CD4-positive, CD25-positive, alpha-beta regulatory T cell (primary cell): ENCODE measurements at regions not wholly inside any gene's neighbourhood (a gene's known extent, or its start where the extent isn't known, plus 50 kb on each side); places are given as distances from the start of the nearest gene placed in this dataset.
"Not testable (repeated sequence)": the region's sequence is repeated elsewhere in the genome, so short reads cannot be mapped to it uniquely, and the experiment has no call there.

Experiments used
- ATAC-seq, 2 donors: fragments of 150-1000 bp; cut with Tn5 transposase; one replicate each; pipeline ENCODE4 v1.10.0; 2021; ENCODE audit warnings: low read depth in 2 of 2, moderate number of reproducible peaks in 2 of 2, moderate library complexity in 1 of 2
- DNase-seq, 3 donors: peaks; one replicate each; pipeline versions ENCODE4 v3.0.0 to v3.0.0-alpha.2; 2012 to 2022; ENCODE audit warnings: mixed read lengths in 1 of 3
- H3K27ac ChIP-seq: one replicate; pipeline ENCODE4 v1.7.0; 2013; ENCODE audit warnings: mild to moderate bottlenecking, low read length; ENCODE audit not compliant: insufficient read depth, poor library complexity, severe bottlenecking
- H3K27me3 ChIP-seq: one replicate; pipeline ENCODE4 v1.7.0; 2013; ENCODE audit warnings: low read length; ENCODE audit not compliant: control insufficient read depth, insufficient read depth
- H3K36me3 ChIP-seq: one replicate; pipeline ENCODE4 v1.7.0; 2013; ENCODE audit warnings: mild to moderate bottlenecking, low read length, moderate library complexity; ENCODE audit not compliant: control insufficient read depth, insufficient read depth
- H3K4me1 ChIP-seq: 2 replicates; pipeline ENCODE4 v1.7.0; 2013; ENCODE audit warnings: mild to moderate bottlenecking, low read length; ENCODE audit not compliant: insufficient read depth, control insufficient read depth, poor library complexity, severe bottlenecking
- H3K4me3 ChIP-seq: one replicate; pipeline ENCODE4 v1.7.0; 2013; ENCODE audit warnings: low read depth, mild to moderate bottlenecking, low read length, moderate library complexity
- H3K9me3 ChIP-seq, 2 experiments: 1 replicate in 1 of 2; 2 replicates in 1 of 2; pipeline ENCODE4 v1.7.0; 2013; ENCODE audit warnings: low read length in 2 of 2, mild to moderate bottlenecking in 1 of 2, moderate library complexity in 1 of 2; ENCODE audit not compliant: control insufficient read depth in 2 of 2
- H3K27ac Mint-ChIP-seq, 3 donors: one replicate each; pipeline ENCODE4 v1.8.0; 2020 to 2022; ENCODE audit warnings: mild to moderate bottlenecking in 3 of 3, mixed read lengths in 3 of 3, moderate library complexity in 2 of 3
- H3K27me3 Mint-ChIP-seq: one replicate; pipeline ENCODE4 v1.8.0; 2022; ENCODE audit warnings: mild to moderate bottlenecking, mixed read lengths
- H3K36me3 Mint-ChIP-seq: one replicate; pipeline ENCODE4 v1.8.0; 2020; ENCODE audit warnings: mixed read lengths
- H3K4me1 Mint-ChIP-seq, 4 donors: one replicate each; pipeline ENCODE4 v1.8.0; 2020 to 2022; ENCODE audit warnings: mixed read lengths in 4 of 4, mild to moderate bottlenecking in 1 of 4
- H3K4me3 Mint-ChIP-seq, 4 donors: one replicate each; pipeline ENCODE4 v1.8.0; 2020 to 2022; ENCODE audit warnings: mild to moderate bottlenecking in 4 of 4, mixed read lengths in 4 of 4, moderate library complexity in 3 of 4
- H3K9me3 Mint-ChIP-seq, 7 donors: one replicate each; pipeline ENCODE4 v1.8.0; 2020 to 2022; ENCODE audit warnings: mixed read lengths in 7 of 7, mild to moderate bottlenecking in 3 of 7, moderate library complexity in 2 of 7

GRCh38 chr6:102746941-102747340 lies 1353.4 kb downstream of the GRIK2 start:
- Mint-ChIP-seq H3K4me3 (no peak overlapping the region), H3K27ac (no peak overlapping the region), H3K9me3 (peaks cover 0 to 9% (median 3%) of the 10 kb centered on the region in 7 donors), H3K4me1 (no peaks in the 10 kb centered on the region), H3K36me3 (no peaks in the 10 kb centered on the region), H3K27me3 (no peaks in the 10 kb centered on the region)
- Histone ChIP-seq H3K9me3 (no peaks in the 10 kb centered on the region), H3K27ac (no peak overlapping the region), H3K4me1 (no peaks in the 10 kb centered on the region), H3K36me3 (no peaks in the 10 kb centered on the region), H3K27me3 (no peaks in the 10 kb centered on the region), H3K4me3 (no peak overlapping the region)
- ATAC-seq (no peak), DNase-seq (no peak)

- H3K4me1 Mint-ChIP-seq: no peaks in the 10 kb centered on the region
- peaks cover 0 to 3% (median 2%) of the 10 kb centered on the region in 7 donors for H3K9me3 Mint-ChIP-seq
- H3K27me3 Mint-ChIP-seq: no peaks in the 10 kb centered on the region
These were observed 1349.3 kb downstream of the GRIK2 start for GRCh38 chr6:102742754-102743356.

GRCh38 chr6:102742028-102742427 lies 1348.5 kb downstream of the GRIK2 start:
- no peak overlapping the region for H3K4me3 ChIP-seq
- Mint-ChIP-seq H3K36me3 (no peaks in the 10 kb centered on the region), H3K27me3 (no peaks in the 10 kb centered on the region), H3K27ac (no peak overlapping the region), H3K4me1 (no peaks in the 10 kb centered on the region), H3K9me3 (peaks cover 0 to 5% (median 2%) of the 10 kb centered on the region in 7 donors), H3K4me3 (no peak overlapping the region)
- H3K27me3 ChIP-seq: no peaks in the 10 kb centered on the region
- no peaks in the 10 kb centered on the region for H3K9me3 ChIP-seq
- DNase-seq (no peak), ATAC-seq (no peak)
- H3K36me3 ChIP-seq: no peaks in the 10 kb centered on the region
- H3K27ac ChIP-seq: no peak overlapping the region
- H3K4me1 ChIP-seq: no peaks in the 10 kb centered on the region

More at GRCh38 chr6:102742754-102743356, 1349.3 kb downstream of the GRIK2 start:
- Histone ChIP-seq H3K4me3 (no peak overlapping the region), H3K4me1 (no peaks in the 10 kb centered on the region), H3K9me3 (no peaks in the 10 kb centered on the region), H3K27me3 (no peaks in the 10 kb centered on the region), H3K27ac (no peak overlapping the region), H3K36me3 (no peaks in the 10 kb centered on the region)
- H3K36me3 Mint-ChIP-seq: no peaks in the 10 kb centered on the region
- no peak for DNase-seq
- H3K4me3 Mint-ChIP-seq: no peak overlapping the region
- H3K27ac Mint-ChIP-seq: no peak overlapping the region
- ATAC-seq: no peak

- Histone ChIP-seq H3K4me3 (no peak overlapping the region), H3K9me3 (no peaks in the 10 kb centered on the region), H3K27me3 (no peaks in the 10 kb centered on the region), H3K4me1 (no peaks in the 10 kb centered on the region), H3K27ac (no peak overlapping the region), H3K36me3 (no peaks in the 10 kb centered on the region)
- no peak for ATAC-seq
- DNase-seq: no peak
- Mint-ChIP-seq H3K27ac (no peak overlapping the region), H3K36me3 (no peaks in the 10 kb centered on the region), H3K27me3 (no peaks in the 10 kb centered on the region), H3K9me3 (peaks cover 1 to 10% (median 5%) of the 10 kb centered on the region in 7 donors), H3K4me1 (no peaks in the 10 kb centered on the region), H3K4me3 (no peak overlapping the region)
These were observed 1343.4 kb downstream of the GRIK2 start for GRCh38 chr6:102736941-102737368.

DNA sequence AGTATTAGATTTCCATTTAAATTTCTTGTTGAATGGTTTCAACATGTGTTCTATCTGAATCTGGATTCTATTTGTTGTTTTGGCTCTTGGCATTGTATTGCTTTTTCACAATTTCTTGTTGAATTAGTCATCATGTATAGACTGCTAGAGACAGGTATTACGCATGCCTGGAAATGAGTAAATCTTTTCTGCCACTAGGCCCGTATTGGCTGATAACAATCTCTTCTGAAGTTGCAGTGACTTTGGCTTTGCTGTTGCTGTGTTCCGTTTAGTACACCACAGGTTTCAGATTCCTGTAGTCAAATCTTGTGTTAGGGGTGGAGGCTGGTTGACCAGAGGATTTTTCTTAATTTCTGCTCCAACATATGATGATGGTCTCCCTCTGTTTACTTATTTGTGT lies 1339.4 kb downstream of the GRIK2 start:
- DNase-seq (no peak), ATAC-seq (no peak)
- Histone ChIP-seq H3K4me1 (no peaks in the 10 kb centered on the region), H3K27me3 (no peaks in the 10 kb centered on the region), H3K36me3 (no peaks in the 10 kb centered on the region), H3K27ac (no peak overlapping the region), H3K9me3 (no peaks in the 10 kb centered on the region), H3K4me3 (no peak overlapping the region)
- Mint-ChIP-seq H3K27me3 (no peaks in the 10 kb centered on the region), H3K36me3 (no peaks in the 10 kb centered on the region), H3K4me1 (no peaks in the 10 kb centered on the region), H3K9me3 (peaks cover 1 to 18% (median 8%) of the 10 kb centered on the region in 7 donors), H3K4me3 (no peak overlapping the region), H3K27ac (no peak overlapping the region)

GRCh38 chr6:102722086-102722485 lies 1328.6 kb downstream of the GRIK2 start:
- not testable (repeated sequence) for H3K4me3 Mint-ChIP-seq, H3K27me3 ChIP-seq

GRCh38 chr6:102717737-102718456 lies 1324.4 kb downstream of the GRIK2 start:
- no peaks in the 10 kb centered on the region for H3K27me3 Mint-ChIP-seq
- H3K27ac Mint-ChIP-seq: no peak overlapping the region
- H3K4me3 Mint-ChIP-seq: no peak overlapping the region
- H3K9me3 Mint-ChIP-seq: peaks cover 0 to 14% (median 4%) of the 10 kb centered on the region in 7 donors
- peaks cover 0 to 2% of the 10 kb centered on the region in 2 experiments for H3K9me3 ChIP-seq
- H3K4me3 ChIP-seq: no peak overlapping the region
- no peak overlapping the region for H3K27ac ChIP-seq
- no peaks in the 10 kb centered on the region for H3K4me1 ChIP-seq
- no peak for DNase-seq
- ATAC-seq: no peak
- no peaks in the 10 kb centered on the region for H3K4me1 Mint-ChIP-seq
- no peaks in the 10 kb centered on the region for H3K27me3 ChIP-seq
- H3K36me3 Mint-ChIP-seq: no peaks in the 10 kb centered on the region
- H3K36me3 ChIP-seq: no peaks in the 10 kb centered on the region

More at GRCh38 chr6:102722086-102722485, 1328.6 kb downstream of the GRIK2 start:
- ATAC-seq, H3K4me1 ChIP-seq, DNase-seq, H3K27me3 Mint-ChIP-seq, H3K9me3 ChIP-seq, H3K4me3 ChIP-seq, H3K27ac ChIP-seq, H3K36me3 ChIP-seq, H3K27ac Mint-ChIP-seq, H3K4me1 Mint-ChIP-seq, H3K36me3 Mint-ChIP-seq: not testable (repeated sequence)
- peaks cover 0 to 12% (median 3%) of the 10 kb centered on the region in 7 donors for H3K9me3 Mint-ChIP-seq

GRCh38 chr6:102717252-102717651 lies 1323.7 kb downstream of the GRIK2 start:
- Mint-ChIP-seq H3K9me3 (peaks cover 0 to 14% (median 4%) of the 10 kb centered on the region in 7 donors), H3K27ac (no peak overlapping the region), H3K36me3 (no peaks in the 10 kb centered on the region), H3K4me3 (no peak overlapping the region), H3K27me3 (no peaks in the 10 kb centered on the region), H3K4me1 (no peaks in the 10 kb centered on the region)
- H3K36me3 ChIP-seq: no peaks in the 10 kb centered on the region
- H3K27me3 ChIP-seq: no peaks in the 10 kb centered on the region
- no peak overlapping the region for H3K27ac ChIP-seq
- no peaks in the 10 kb centered on the region for H3K4me1 ChIP-seq
- H3K9me3 ChIP-seq: peaks cover 0 to 2% of the 10 kb centered on the region in 2 experiments
- DNase-seq (no peak), ATAC-seq (no peak)
- H3K4me3 ChIP-seq: no peak overlapping the region
